ENCODE measurements at regions not wholly inside any gene's neighbourhood (a gene's known extent, or its start where the extent isn't known, plus 50 kb on each side); places are given as distances from the start of the nearest gene placed in this dataset.

DNA sequence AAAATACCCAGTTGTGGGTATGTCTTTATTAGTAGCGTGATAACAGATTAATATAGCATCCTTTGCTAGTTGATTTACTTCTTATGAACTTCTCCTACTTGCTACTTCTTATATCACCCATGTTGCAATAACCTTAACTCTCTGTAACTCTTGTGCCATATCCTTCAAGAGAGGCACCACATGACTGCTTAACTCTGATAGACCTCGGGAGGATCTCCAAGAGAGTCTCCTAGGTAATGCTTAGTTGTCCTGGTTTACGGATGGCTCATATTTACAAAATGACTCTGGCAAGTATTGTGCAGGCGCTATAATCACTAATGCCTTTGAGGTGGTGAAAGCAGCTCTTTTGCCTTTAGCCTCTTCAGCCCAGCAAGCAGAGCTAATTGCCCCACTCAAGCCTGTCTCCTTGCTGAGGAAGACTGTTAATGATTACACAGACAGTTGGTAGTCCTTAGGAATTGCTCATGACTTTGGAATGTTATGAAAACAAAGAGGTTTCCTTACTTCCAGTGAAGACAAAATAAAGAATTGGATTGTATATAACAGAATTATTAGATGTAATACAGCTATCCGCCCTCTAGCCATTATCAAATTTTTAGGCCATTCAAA is 1305.8 kb downstream of the PCDH7 start:
- TF ChIP-seq POLR2A (IDR thresholded peaks at IDR 0.05), result no peak
- TF ChIP-seq, protein P1, sequence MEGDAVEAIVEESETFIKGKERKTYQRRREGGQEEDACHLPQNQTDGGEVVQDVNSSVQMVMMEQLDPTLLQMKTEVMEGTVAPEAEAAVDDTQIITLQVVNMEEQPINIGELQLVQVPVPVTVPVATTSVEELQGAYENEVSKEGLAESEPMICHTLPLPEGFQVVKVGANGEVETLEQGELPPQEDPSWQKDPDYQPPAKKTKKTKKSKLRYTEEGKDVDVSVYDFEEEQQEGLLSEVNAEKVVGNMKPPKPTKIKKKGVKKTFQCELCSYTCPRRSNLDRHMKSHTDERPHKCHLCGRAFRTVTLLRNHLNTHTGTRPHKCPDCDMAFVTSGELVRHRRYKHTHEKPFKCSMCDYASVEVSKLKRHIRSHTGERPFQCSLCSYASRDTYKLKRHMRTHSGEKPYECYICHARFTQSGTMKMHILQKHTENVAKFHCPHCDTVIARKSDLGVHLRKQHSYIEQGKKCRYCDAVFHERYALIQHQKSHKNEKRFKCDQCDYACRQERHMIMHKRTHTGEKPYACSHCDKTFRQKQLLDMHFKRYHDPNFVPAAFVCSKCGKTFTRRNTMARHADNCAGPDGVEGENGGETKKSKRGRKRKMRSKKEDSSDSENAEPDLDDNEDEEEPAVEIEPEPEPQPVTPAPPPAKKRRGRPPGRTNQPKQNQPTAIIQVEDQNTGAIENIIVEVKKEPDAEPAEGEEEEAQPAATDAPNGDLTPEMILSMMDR (IDR thresholded peaks at IDR 0.05 in 4 of 5, conservative IDR thresholded peaks at IDR 0.05 in 1 of 5), result no peak
- intact Hi-C loops (cut with DNase I; ENCODE audit: low total_unique reads), result no loop called here
- in situ Hi-C loops (cut with MboI; ENCODE audit: low sequenced_read_pairs in 4 of 4), result no loop called here
- no peaks in the 10 kb centered on the region for H3K4me1 ChIP-seq
- no peak overlapping the region for H3K4me3 ChIP-seq
- DNase-seq (no peak), ATAC-seq (no peak)
- no peaks in the 10 kb centered on the region for H3K27me3 ChIP-seq
- H3K36me3 ChIP-seq, result no peaks in the 10 kb centered on the region
- no peak overlapping the region for H3K27ac ChIP-seq
- no peaks in the 10 kb centered on the region for H3K9me3 ChIP-seq

DNA sequence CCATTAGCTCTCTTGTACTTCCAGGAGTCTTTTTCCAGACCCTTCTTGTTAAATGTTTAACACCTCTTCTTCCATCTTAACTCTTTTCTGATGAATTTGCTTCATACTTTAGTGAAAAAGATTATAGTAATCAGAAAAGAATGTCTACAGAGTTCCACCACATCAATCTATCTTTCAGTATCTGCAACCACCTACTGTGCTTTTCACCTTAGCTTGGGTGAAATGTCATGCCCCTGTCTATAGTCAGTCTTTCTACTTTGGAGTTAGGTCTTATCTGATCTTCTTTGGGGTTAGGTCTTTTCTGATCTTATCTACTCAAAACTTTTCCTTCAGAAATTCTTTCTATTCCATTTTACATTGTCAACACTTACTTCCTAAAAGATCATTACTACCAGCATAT is 1310.2 kb downstream of the PCDH7 start:
- ATAC-seq (no peak), DNase-seq (no peak)
- no peaks in the 10 kb centered on the region for H3K4me1 ChIP-seq
- no peaks in the 10 kb centered on the region for H3K36me3 ChIP-seq
- TF ChIP-seq, protein P1 (IDR thresholded peaks at IDR 0.05 in 4 of 5, conservative IDR thresholded peaks at IDR 0.05 in 1 of 5), result no peak
- TF ChIP-seq POLR2A (IDR thresholded peaks at IDR 0.05), result no peak
- in situ Hi-C loops (cut with MboI; ENCODE audit: low sequenced_read_pairs in 4 of 4), result no loop called here
- intact Hi-C loops (cut with DNase I; ENCODE audit: low total_unique reads), result no loop called here
- H3K4me3 ChIP-seq, result no peak overlapping the region
- no peak overlapping the region for H3K27ac ChIP-seq
- H3K27me3 ChIP-seq, result no peaks in the 10 kb centered on the region
- no peaks in the 10 kb centered on the region for H3K9me3 ChIP-seq

DNA sequence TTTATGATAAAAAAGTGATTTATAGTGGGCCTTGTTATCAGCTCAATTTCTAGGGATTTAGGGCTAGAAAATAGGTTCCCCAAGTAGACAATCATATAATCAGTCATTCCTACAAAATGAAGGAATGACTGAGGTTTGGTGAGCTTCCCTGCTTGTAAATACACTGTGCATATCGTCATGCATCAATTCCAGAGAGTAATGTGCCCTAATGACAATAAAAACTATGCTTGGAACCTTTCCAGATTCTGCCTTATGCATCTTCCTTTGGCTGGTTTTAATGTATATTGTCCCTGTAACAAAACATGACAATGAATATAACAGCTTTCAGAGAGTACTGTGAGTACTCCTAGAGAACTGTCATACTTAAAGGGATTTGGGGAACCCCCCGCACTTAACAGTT is 1310.9 kb downstream of the PCDH7 start:
- no peak for ATAC-seq
- TF ChIP-seq, protein P1 (IDR thresholded peaks at IDR 0.05 in 4 of 5, conservative IDR thresholded peaks at IDR 0.05 in 1 of 5), result no peak
- no peak for TF ChIP-seq POLR2A (IDR thresholded peaks at IDR 0.05)
- Histone ChIP-seq H3K4me1 (no peaks in the 10 kb centered on the region), H3K9me3 (no peaks in the 10 kb centered on the region), H3K27me3 (no peaks in the 10 kb centered on the region), H3K36me3 (no peaks in the 10 kb centered on the region), H3K4me3 (no peak overlapping the region), H3K27ac (no peak overlapping the region)
- intact Hi-C loops (cut with DNase I; ENCODE audit: low total_unique reads), result no loop called here
- in situ Hi-C loops (cut with MboI; ENCODE audit: low sequenced_read_pairs in 4 of 4), result no loop called here
- DNase-seq, result no peak

DNA sequence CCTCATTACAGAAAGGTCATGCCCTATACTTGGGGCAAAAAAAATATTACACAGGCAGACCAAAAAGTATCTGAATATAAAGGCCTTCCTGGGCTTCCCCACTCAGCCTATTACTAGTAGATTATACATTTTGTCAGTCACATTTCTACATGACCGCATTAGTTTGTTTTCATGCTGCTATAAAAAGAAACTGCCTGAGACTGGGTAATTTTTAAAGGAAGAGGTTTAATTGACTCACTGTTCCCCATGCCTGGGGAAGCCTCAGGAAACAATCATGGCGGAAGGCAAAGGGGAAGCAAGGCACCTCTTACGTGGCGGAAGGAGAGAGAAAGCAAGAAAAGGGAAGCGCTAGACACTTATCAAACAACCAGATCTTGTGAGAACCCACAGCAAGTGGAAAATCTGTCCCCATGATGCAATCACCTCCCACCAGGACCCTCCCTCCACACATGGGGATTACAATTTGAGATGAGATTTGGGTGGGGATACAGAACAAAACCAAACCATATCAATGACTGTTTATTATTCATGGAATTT is 1312.0 kb downstream of the PCDH7 start:
- intact Hi-C loops (cut with DNase I; ENCODE audit: low total_unique reads) (no loop called here), in situ Hi-C loops (cut with MboI; ENCODE audit: low sequenced_read_pairs in 4 of 4) (no loop called here)
- H3K4me1 ChIP-seq, result no peaks in the 10 kb centered on the region
- no peaks in the 10 kb centered on the region for H3K27me3 ChIP-seq
- H3K27ac ChIP-seq, result no peak overlapping the region
- H3K9me3 ChIP-seq, result no peaks in the 10 kb centered on the region
- H3K4me3 ChIP-seq, result no peak overlapping the region
- TF ChIP-seq, protein P1 (IDR thresholded peaks at IDR 0.05 in 4 of 5, conservative IDR thresholded peaks at IDR 0.05 in 1 of 5), result no peak
- TF ChIP-seq POLR2A (IDR thresholded peaks at IDR 0.05), result no peak
- no peak for ATAC-seq
- H3K36me3 ChIP-seq, result no peaks in the 10 kb centered on the region
- DNase-seq, result no peak

DNA sequence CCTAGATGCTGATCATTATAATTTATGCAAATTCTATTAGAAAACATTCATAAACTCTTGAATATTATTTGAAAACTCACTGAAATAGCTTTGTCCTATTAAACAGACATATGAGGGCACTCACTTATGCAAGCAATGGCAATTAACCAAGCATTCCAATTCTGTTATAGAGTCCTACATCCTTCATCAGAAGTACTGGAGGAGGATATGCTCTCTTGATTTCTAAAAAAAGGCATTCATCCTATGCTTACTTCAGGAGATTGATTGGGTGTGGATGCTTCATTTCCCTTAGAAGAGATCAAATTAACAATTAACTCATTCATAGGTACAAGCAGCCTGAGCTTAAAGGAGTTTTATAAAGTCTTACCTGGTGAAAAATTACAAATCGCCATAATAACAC is 1317.2 kb downstream of the PCDH7 start:
- in situ Hi-C loops (cut with MboI; ENCODE audit: low sequenced_read_pairs in 4 of 4) (no loop called here), intact Hi-C loops (cut with DNase I; ENCODE audit: low total_unique reads) (no loop called here)
- no peak for TF ChIP-seq POLR2A (IDR thresholded peaks at IDR 0.05)
- TF ChIP-seq, protein P1 (IDR thresholded peaks at IDR 0.05 in 4 of 5, conservative IDR thresholded peaks at IDR 0.05 in 1 of 5), result no peak
- H3K36me3 ChIP-seq, result no peaks in the 10 kb centered on the region
- H3K9me3 ChIP-seq, result no peaks in the 10 kb centered on the region
- ATAC-seq (no peak), DNase-seq (no peak)
- H3K27me3 ChIP-seq, result no peaks in the 10 kb centered on the region
- H3K4me1 ChIP-seq, result no peaks in the 10 kb centered on the region
- no peak overlapping the region for H3K4me3 ChIP-seq
- no peak overlapping the region for H3K27ac ChIP-seq
